GM12864 (cell line): ENCODE measurements at regions not wholly inside any gene's neighbourhood (a gene's known extent, or its start where the extent isn't known, plus 50 kb on each side); places are given as distances from the start of the nearest gene placed in this dataset.

Source experiments
- DNase-seq: peaks from one replicate; pipeline ENCODE4 v3.0.0-alpha.2; 2011; ENCODE audit warnings: low read depth
- H3K4me3 ChIP-seq: 2 replicates; pipeline ENCODE4 v1.5.1; 2011; ENCODE audit warnings: mild to moderate bottlenecking, low read depth, low read length, control low read depth
- TF ChIP-seq, protein P1 (sequence below): IDR thresholded peaks from 2 replicates; pipeline ENCODE4 v1.5.1; 2011; ENCODE audit warnings: low read depth, mild to moderate bottlenecking, moderate library complexity, low read length, control low read depth, inconsistent platforms; ENCODE audit errors: missing control alignments

DNA sequence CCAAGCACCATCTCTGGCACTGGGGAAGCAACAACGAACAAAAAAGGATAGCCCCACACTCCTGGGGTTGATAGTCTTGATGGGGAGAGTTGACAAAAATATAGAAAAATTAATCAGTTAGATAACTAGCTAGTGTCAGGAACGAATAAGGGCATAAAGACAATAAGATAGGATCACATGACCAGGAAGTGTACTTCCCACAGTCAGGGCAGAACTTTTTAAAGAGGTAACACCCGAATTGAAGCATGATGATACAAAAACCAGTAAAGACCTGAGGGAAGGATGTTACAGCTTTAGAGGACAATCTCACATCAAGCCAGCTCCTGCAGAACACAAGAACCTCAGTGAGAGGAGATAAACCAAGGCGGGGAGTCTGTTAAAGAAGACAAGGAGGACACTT, 295.4 kb upstream of the CRIM1 start:
- TF ChIP-seq, protein P1, sequence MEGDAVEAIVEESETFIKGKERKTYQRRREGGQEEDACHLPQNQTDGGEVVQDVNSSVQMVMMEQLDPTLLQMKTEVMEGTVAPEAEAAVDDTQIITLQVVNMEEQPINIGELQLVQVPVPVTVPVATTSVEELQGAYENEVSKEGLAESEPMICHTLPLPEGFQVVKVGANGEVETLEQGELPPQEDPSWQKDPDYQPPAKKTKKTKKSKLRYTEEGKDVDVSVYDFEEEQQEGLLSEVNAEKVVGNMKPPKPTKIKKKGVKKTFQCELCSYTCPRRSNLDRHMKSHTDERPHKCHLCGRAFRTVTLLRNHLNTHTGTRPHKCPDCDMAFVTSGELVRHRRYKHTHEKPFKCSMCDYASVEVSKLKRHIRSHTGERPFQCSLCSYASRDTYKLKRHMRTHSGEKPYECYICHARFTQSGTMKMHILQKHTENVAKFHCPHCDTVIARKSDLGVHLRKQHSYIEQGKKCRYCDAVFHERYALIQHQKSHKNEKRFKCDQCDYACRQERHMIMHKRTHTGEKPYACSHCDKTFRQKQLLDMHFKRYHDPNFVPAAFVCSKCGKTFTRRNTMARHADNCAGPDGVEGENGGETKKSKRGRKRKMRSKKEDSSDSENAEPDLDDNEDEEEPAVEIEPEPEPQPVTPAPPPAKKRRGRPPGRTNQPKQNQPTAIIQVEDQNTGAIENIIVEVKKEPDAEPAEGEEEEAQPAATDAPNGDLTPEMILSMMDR: no peak
- no peak for DNase-seq
- no peak overlapping the region for H3K4me3 ChIP-seq

DNA sequence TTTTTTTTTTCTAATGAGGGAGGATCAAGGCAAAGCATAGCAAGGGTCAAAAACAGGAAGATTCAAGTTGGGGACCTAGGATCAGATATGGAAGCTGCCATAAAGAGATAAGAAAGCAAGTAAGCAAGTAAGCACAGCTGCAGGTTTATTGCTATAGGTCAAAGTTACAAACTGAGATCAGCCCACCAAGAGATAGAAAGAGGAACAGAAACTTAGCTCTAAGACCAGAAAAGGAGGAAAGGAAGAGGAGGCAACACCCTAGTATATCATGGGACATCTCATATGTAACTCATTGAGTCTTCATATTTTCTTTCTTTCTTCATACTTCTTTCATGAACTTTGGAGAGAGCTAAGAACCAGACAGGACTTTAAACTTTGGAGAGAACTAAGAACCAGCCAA, 295.9 kb upstream of the CRIM1 start:
- TF ChIP-seq, protein P1: no peak
- no peak overlapping the region for H3K4me3 ChIP-seq
- peak; percentile 10 for DNase-seq

DNA sequence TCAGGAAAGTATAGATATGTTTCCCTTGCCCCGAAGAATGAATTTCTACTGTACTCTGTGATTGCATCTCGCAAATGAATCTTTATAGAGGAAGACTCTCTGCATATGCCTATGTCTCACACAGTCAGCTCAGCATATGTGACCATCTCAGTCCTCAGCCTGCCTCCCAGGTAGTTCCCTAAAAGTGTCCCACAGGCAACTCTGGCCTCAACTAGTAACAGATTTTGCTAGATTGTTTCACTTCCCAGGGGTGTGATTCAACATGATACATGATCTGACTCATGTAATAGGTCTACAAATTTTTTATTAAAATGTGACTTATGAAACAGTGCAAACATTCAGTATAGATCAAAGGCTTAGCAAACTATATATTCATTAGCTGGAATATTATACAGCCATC, 296.6 kb upstream of the CRIM1 start:
- TF ChIP-seq, protein P1: no peak
- no peak for DNase-seq
- no peak overlapping the region for H3K4me3 ChIP-seq

- H3K4me3 ChIP-seq: no peak overlapping the region
- DNase-seq: no peak
- TF ChIP-seq, protein P1: no peak
Observed at GRCh38 chr2:36058076-36058475, 297.5 kb upstream of the CRIM1 start.

- TF ChIP-seq, protein P1: no peak
Observed at GRCh38 chr2:36052819-36053218, 302.8 kb upstream of the CRIM1 start.

DNA sequence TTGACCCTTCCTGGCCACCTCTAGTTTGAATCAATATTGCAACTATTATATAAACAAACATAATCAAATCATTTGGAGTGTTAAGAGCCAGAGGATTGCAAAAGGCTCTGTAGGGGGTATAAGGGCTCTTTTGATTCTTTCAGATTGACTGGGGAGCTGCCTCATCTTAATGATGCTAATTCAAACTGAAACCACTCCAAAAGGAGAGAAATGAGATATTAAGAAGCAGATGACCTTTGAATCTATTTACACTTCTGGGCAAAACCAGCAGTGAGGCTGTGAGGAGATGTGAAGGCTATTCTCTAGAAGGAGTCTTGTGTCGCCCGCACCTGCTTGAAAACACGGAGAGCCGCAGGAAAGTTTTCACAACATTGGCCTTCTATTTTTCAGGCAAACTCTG, 311.2 kb upstream of the CRIM1 start:
- TF ChIP-seq, protein P1: no peak
- no peak overlapping the region for H3K4me3 ChIP-seq
- no peak for DNase-seq

More at GRCh38 chr2:36052819-36053218, 302.8 kb upstream of the CRIM1 start:
- no peak for DNase-seq
- no peak overlapping the region for H3K4me3 ChIP-seq

DNA sequence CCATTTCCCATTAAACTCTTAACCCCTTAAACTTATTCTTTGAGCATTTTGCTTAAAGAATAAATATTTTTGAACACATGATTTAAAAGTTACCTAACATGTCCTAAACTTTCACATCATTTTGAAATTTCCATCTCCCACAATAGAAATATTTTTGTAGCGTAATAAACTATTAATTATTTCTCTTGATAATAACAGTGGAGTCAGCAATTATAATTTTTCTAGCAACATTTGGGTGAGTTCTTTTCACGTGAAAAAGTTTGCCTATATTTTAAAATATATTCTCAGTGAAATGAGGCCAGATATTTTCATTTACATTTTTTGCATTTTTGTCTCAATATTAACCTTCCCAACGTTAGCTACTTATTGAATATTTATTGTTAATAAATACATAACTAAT, 320.4 kb upstream of the CRIM1 start:
- TF ChIP-seq, protein P1: no peak
- DNase-seq: no peak
- H3K4me3 ChIP-seq: no peak overlapping the region
